ENCODE measurements at regions not wholly inside any gene's neighbourhood (a gene's known extent, or its start where the extent isn't known, plus 50 kb on each side); places are given as distances from the start of the nearest gene placed in this dataset.

DNA sequence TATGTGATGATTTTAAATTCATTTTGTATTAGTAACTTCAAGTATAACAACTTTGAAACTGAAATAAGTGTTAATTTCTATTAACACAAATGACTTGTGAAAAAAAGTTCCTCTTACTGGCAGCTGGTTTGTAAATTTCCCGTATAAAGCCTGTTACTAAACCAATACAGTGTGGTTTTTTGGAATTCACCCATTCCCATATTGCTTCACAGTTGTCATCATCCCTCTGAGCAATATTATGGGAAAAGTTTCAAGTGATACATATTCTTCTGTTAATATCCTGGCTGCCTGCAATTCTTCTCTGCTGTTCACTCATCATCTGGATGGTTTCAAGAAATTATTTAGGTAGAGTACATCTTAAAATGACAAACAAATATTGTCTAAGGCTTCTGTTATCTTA, 1185.1 kb upstream of the C9orf72 start:
- TF ChIP-seq, protein P1, sequence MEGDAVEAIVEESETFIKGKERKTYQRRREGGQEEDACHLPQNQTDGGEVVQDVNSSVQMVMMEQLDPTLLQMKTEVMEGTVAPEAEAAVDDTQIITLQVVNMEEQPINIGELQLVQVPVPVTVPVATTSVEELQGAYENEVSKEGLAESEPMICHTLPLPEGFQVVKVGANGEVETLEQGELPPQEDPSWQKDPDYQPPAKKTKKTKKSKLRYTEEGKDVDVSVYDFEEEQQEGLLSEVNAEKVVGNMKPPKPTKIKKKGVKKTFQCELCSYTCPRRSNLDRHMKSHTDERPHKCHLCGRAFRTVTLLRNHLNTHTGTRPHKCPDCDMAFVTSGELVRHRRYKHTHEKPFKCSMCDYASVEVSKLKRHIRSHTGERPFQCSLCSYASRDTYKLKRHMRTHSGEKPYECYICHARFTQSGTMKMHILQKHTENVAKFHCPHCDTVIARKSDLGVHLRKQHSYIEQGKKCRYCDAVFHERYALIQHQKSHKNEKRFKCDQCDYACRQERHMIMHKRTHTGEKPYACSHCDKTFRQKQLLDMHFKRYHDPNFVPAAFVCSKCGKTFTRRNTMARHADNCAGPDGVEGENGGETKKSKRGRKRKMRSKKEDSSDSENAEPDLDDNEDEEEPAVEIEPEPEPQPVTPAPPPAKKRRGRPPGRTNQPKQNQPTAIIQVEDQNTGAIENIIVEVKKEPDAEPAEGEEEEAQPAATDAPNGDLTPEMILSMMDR (IDR thresholded peaks at IDR 0.05) = no peak
- no peak for TF ChIP-seq POLR2A (IDR thresholded peaks at IDR 0.05)

All from testis (tissue), 2 donors.